ENCODE measurements at regions not wholly inside any gene's neighbourhood (a gene's known extent, or its start where the extent isn't known, plus 50 kb on each side); places are given as distances from the start of the nearest gene placed in this dataset.

- DNase-seq (ENCODE audit: low spot score) = no peak
Measured at GRCh38 chr14:34012978-34013720, 62.3 kb upstream of the EGLN3 start.

DNA sequence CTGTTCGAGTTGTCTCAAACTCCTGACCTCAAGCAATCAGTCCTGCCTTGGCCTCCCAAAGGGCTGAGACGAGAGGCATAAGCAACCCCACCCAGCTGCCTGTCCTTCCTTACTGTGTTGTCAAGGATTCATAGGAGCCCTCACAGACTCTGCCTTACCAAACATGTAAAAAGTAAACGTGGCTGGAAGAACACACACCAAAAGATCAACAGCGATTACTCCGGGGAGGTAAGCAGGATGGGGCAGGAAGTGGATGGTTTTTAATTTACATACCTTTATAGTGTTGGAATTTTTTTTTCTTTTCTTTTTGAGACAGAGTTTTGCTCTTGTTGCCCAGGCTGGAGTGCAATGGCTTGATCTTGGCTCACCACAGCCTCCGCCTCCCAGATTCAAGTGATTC is 61.5 kb upstream of the EGLN3 start:
- DNase-seq (ENCODE audit: low spot score) = no peak

DNA sequence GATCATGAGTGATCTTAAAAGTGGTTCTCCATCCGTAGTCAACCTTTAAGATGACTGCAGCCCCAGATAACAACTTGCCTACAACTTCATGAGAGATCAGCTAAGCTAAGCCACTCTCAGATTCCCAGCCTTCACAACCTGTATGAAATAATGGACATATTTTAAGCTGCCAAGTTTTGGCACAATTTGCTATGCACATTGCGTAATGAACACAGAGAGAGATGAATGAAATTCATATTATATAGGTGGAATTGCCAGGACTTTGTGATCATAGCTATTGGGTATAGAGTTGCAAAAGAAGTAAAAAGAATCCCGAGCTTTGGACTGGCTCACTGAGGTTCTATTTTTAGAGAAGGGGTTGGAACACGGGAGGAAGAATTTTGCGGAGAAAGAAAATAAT is 59.1 kb upstream of the EGLN3 start:
- DNase-seq (ENCODE audit: low spot score) = no peak

DNA sequence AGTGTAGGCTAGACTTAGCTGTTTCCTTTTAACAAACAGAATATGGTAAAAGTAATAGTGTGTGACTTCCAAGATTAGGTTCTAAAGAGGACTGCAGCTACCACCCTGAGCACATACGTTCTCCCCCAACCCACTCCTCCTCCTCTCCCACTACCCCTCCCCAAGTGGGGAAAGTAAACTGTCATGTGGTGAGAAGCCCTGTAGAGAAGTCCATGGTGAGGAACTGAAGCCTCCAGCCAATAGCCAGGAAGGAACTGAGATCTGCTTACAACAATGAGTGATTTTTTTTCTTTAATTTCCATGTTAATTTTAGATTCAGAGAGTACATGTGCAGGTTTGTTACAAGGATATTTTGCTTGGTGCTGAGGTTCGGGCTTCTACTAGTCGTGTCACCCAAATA is 57.0 kb upstream of the EGLN3 start:
- no peak for DNase-seq (ENCODE audit: low spot score)

DNA sequence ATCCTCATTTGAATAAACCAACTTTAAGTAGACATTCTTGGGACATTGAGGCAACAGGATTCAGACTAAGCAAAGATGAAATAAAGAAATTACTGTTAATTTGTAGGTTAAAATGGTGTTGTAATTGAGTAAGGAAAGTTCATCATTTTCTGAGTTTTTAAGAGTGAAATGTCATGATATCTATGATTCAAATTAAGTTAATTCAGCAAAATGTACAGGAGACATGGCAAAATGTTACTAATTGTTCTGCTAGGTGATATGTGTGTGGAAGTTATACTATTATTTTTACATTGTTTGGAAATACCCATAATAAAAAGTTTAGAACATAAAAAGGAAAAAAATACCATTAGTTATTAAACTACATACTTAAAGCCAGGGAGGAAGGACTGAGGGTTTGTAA is 55.0 kb upstream of the EGLN3 start:
- DNase-seq (ENCODE audit: low spot score) = no peak

DNA sequence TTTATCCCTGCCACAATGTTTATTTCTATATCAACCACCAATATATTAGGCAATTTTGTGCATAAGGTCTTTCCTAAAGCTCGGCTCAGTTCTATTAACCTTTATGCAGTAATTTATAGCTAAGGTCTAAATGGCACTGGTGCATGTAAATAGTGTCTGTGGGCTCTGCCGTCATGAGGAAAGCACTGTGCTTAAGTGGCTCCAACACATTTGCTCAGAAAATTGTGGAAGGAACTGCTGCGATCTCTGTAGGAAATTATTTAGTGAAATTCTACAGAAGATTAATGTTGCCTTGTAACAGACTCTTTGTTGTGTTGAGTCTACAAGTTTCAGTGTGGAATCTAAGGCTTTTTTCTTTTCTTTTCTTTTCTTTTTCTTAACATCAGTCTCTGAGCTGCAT is 54.0 kb upstream of the EGLN3 start:
- DNase-seq (ENCODE audit: low spot score) = no peak

DNA sequence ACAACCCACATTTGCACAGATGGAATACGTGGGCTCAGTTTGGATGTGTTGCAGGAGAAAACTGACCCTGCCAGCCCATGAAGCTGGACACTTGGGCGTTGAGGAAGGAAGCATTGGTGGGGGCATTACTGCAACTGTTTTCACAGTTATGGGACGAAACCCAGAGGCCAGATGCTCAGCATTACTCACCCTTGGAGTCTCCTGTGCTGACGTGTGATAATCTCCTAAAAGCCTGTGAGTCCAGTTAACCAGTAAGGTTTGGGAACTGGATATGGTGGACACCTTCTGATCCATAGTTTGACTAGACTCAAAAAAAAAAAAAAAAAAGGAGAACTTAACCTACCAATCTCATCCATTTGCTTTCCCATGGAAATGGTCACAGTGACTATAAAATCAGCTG is 52.8 kb upstream of the EGLN3 start:
- no peak for DNase-seq (ENCODE audit: low spot score)

DNA sequence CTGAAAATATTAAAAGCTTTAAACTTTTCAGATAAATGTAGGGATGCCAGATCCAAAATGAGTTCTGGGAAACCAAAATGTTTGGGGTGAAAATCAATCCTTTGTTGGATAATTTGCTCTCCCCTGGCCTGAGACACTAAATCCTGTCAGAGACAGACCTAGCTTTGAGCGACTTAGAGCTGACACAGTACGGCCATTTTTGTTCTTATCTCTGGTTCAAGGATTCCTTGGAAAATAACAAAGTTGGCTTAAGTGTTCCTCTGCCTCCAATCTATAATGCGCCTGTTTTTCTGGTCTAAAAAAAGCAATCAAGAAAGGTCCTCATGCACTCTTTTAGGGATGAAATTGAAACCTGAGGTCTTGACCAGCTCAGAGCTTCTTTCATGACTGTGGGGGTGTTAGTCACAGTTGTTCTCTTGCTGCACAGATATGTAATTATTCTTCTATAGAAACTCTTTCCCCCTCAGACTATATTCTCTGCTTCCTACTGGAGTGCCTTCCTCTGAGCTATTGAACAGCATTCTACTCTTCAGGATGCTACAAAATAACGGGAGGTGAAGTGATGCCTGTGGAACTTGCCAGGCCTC is 52.3 kb upstream of the EGLN3 start:
- no peak for DNase-seq (ENCODE audit: low spot score)

All from GM03348 (cell line).